ENCODE measurements at regions not wholly inside any gene's neighbourhood (a gene's known extent, or its start where the extent isn't known, plus 50 kb on each side); places are given as distances from the start of the nearest gene placed in this dataset.

DNA sequence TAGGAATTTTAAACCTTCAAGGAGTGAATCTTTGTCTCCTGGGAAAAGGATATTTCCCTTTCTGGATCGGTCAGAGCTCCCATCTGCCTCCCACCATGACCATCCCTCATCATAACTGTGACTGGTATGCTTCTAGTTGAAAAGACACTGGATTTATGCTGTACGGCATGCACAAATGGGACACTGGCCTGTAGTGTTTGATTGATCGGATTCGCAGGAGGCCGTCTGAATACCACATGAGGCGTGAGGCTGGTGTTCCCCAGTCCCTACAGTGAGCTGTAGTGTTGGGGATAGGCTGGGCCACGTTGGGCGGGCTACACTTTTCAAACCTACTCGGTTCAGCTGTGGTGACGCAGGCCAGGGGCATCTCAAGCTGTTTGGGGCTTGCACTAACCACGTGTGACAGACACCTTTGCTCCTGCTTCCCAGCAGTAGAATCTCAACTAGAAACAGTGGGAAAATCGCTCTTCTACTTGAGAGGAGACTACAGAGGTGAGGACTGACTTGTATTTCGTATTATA lies 101.8 kb downstream of the MID1IP1 start:
- no peaks in the 10 kb centered on the region for H3K9me3 ChIP-seq (ENCODE audit: control insufficient read depth in 4 of 4, low read length in 3 of 4)
- TF ChIP-seq HNF4A (conservative IDR thresholded peaks at IDR 0.05), result no peak
- no peak for TF ChIP-seq SP1 (IDR thresholded peaks at IDR 0.05)
- no peak for TF ChIP-seq FOXA1 (IDR thresholded peaks at IDR 0.05)
- TF ChIP-seq HNF4G (IDR thresholded peaks at IDR 0.05), result no peak
- TF ChIP-seq RAD21 (IDR thresholded peaks at IDR 0.05), result no peak
- TF ChIP-seq NR2F2 (IDR thresholded peaks at IDR 0.05), result no peak
- no peak for TF ChIP-seq JUND (IDR thresholded peaks at IDR 0.05)
- TF ChIP-seq, protein P1, sequence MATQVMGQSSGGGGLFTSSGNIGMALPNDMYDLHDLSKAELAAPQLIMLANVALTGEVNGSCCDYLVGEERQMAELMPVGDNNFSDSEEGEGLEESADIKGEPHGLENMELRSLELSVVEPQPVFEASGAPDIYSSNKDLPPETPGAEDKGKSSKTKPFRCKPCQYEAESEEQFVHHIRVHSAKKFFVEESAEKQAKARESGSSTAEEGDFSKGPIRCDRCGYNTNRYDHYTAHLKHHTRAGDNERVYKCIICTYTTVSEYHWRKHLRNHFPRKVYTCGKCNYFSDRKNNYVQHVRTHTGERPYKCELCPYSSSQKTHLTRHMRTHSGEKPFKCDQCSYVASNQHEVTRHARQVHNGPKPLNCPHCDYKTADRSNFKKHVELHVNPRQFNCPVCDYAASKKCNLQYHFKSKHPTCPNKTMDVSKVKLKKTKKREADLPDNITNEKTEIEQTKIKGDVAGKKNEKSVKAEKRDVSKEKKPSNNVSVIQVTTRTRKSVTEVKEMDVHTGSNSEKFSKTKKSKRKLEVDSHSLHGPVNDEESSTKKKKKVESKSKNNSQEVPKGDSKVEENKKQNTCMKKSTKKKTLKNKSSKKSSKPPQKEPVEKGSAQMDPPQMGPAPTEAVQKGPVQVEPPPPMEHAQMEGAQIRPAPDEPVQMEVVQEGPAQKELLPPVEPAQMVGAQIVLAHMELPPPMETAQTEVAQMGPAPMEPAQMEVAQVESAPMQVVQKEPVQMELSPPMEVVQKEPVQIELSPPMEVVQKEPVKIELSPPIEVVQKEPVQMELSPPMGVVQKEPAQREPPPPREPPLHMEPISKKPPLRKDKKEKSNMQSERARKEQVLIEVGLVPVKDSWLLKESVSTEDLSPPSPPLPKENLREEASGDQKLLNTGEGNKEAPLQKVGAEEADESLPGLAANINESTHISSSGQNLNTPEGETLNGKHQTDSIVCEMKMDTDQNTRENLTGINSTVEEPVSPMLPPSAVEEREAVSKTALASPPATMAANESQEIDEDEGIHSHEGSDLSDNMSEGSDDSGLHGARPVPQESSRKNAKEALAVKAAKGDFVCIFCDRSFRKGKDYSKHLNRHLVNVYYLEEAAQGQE (IDR thresholded peaks at IDR 0.05), result no peak
- TF ChIP-seq EGR1 (IDR thresholded peaks at IDR 0.05; ENCODE audit: low read depth in 2 of 2), result no peak
- no peak for TF ChIP-seq GABPA (IDR thresholded peaks at IDR 0.05 in 1 of 2, conservative IDR thresholded peaks at IDR 0.05 in 1 of 2)
- no peak for TF ChIP-seq YY1 (IDR thresholded peaks at IDR 0.05)

DNA sequence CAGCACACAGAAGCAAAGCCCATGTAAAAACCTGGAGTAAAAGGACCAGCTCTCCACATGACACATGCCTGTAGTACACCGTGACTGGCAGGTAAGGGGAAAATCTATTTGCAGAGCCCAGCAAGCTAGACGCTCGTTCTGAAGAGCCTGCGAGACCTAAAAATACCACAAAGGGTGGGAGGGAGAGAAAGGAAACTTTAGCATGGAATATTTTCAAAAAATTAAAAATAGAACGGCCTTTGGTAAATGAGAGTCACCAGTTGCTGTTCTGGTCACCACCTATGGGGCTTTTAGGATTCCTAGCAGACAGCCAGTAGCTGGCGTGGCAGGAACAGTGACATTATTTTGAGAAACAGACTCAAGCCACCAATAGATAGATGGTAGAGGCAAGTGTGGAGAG lies 115.5 kb downstream of the MID1IP1 start:
- Histone ChIP-seq H3K4me1 (ENCODE audit: control insufficient read depth in 4 of 4, insufficient read depth in 4 of 4, low read length in 3 of 4) (peaks cover 7 to 32% (median 27%) of the 10 kb centered on the region in 4 donors), H3K9ac (ENCODE audit: low read depth in 1 of 2, low read length in 2 of 2) (no peak overlapping the region), H3K36me3 (ENCODE audit: control insufficient read depth in 4 of 4, insufficient read depth in 3 of 4, low read depth in 1 of 4, low read length in 3 of 4) (no peaks in the 10 kb centered on the region), H3K27ac (ENCODE audit: low read depth in 1 of 2, low read length in 2 of 2) (no peak overlapping the region), H3K4me3 (ENCODE audit: low read depth in 1 of 3, low read length in 3 of 3) (no peak overlapping the region), H3K9me3 (ENCODE audit: control insufficient read depth in 4 of 4, low read length in 3 of 4) (peaks cover 0 to 6% (median under 1%) of the 10 kb centered on the region in 4 donors), H3K27me3 (ENCODE audit: control insufficient read depth in 4 of 4, insufficient read depth in 4 of 4, low read length in 3 of 4) (peaks cover 0 to 2% (median 0%) of the 10 kb centered on the region in 4 donors)
- DNase-seq (ENCODE audit: low spot score), result no peak
- 92% methylated on average over 6 of the region's 6 CpGs for WGBS
- TF ChIP-seq RXRA (IDR thresholded peaks at IDR 0.05), result no peak
- TF ChIP-seq YY1 (IDR thresholded peaks at IDR 0.05), result no peak
- TF ChIP-seq HNF4A (conservative IDR thresholded peaks at IDR 0.05), result no peak
- TF ChIP-seq, protein P2, sequence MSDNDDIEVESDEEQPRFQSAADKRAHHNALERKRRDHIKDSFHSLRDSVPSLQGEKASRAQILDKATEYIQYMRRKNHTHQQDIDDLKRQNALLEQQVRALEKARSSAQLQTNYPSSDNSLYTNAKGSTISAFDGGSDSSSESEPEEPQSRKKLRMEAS (IDR thresholded peaks at IDR 0.05), result no peak
- TF ChIP-seq, protein P1 (IDR thresholded peaks at IDR 0.05), result no peak
- no peak for TF ChIP-seq FOXA1 (IDR thresholded peaks at IDR 0.05)
- TF ChIP-seq SP1 (IDR thresholded peaks at IDR 0.05), result no peak
- TF ChIP-seq GABPA (IDR thresholded peaks at IDR 0.05 in 1 of 2, conservative IDR thresholded peaks at IDR 0.05 in 1 of 2), result no peak
- TF ChIP-seq NR2F2 (IDR thresholded peaks at IDR 0.05), result no peak
- TF ChIP-seq EGR1 (IDR thresholded peaks at IDR 0.05; ENCODE audit: low read depth in 2 of 2), result no peak
- no peak for TF ChIP-seq FOXA2 (IDR thresholded peaks at IDR 0.05)
- TF ChIP-seq, protein P3, sequence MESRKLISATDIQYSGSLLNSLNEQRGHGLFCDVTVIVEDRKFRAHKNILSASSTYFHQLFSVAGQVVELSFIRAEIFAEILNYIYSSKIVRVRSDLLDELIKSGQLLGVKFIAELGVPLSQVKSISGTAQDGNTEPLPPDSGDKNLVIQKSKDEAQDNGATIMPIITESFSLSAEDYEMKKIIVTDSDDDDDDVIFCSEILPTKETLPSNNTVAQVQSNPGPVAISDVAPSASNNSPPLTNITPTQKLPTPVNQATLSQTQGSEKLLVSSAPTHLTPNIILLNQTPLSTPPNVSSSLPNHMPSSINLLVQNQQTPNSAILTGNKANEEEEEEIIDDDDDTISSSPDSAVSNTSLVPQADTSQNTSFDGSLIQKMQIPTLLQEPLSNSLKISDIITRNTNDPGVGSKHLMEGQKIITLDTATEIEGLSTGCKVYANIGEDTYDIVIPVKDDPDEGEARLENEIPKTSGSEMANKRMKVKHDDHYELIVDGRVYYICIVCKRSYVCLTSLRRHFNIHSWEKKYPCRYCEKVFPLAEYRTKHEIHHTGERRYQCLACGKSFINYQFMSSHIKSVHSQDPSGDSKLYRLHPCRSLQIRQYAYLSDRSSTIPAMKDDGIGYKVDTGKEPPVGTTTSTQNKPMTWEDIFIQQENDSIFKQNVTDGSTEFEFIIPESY (IDR thresholded peaks at IDR 0.05), result no peak
- TF ChIP-seq, protein P4, sequence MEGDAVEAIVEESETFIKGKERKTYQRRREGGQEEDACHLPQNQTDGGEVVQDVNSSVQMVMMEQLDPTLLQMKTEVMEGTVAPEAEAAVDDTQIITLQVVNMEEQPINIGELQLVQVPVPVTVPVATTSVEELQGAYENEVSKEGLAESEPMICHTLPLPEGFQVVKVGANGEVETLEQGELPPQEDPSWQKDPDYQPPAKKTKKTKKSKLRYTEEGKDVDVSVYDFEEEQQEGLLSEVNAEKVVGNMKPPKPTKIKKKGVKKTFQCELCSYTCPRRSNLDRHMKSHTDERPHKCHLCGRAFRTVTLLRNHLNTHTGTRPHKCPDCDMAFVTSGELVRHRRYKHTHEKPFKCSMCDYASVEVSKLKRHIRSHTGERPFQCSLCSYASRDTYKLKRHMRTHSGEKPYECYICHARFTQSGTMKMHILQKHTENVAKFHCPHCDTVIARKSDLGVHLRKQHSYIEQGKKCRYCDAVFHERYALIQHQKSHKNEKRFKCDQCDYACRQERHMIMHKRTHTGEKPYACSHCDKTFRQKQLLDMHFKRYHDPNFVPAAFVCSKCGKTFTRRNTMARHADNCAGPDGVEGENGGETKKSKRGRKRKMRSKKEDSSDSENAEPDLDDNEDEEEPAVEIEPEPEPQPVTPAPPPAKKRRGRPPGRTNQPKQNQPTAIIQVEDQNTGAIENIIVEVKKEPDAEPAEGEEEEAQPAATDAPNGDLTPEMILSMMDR (IDR thresholded peaks at IDR 0.05; ENCODE audit: low read depth, low read length, missing input control), result no peak
- TF ChIP-seq RAD21 (IDR thresholded peaks at IDR 0.05), result no peak
- no peak for TF ChIP-seq TAF1 (conservative IDR thresholded peaks at IDR 0.05)

More for the DNA sequence above, 101.8 kb downstream of the MID1IP1 start:
- peaks cover 0 to 5% (median 0%) of the 10 kb centered on the region in 4 donors for H3K27me3 ChIP-seq (ENCODE audit: control insufficient read depth in 4 of 4, insufficient read depth in 4 of 4, low read length in 3 of 4)
- DNase-seq (ENCODE audit: low spot score), result no peak
- no peak overlapping the region for H3K9ac ChIP-seq (ENCODE audit: low read depth in 1 of 2, low read length in 2 of 2)
- 94% methylated on average over 13 of the region's 13 CpGs for WGBS
- no peaks in the 10 kb centered on the region for H3K4me1 ChIP-seq (ENCODE audit: control insufficient read depth in 4 of 4, insufficient read depth in 4 of 4, low read length in 3 of 4)
- H3K27ac ChIP-seq (ENCODE audit: low read depth in 1 of 2, low read length in 2 of 2), result no peak overlapping the region
- no peaks in the 10 kb centered on the region for H3K36me3 ChIP-seq (ENCODE audit: control insufficient read depth in 4 of 4, insufficient read depth in 3 of 4, low read depth in 1 of 4, low read length in 3 of 4)
- H3K4me3 ChIP-seq (ENCODE audit: low read depth in 1 of 3, low read length in 3 of 3), result no peak overlapping the region
